ENCODE measurements at regions not wholly inside any gene's neighbourhood (a gene's known extent, or its start where the extent isn't known, plus 50 kb on each side); places are given as distances from the start of the nearest gene placed in this dataset.

DNA sequence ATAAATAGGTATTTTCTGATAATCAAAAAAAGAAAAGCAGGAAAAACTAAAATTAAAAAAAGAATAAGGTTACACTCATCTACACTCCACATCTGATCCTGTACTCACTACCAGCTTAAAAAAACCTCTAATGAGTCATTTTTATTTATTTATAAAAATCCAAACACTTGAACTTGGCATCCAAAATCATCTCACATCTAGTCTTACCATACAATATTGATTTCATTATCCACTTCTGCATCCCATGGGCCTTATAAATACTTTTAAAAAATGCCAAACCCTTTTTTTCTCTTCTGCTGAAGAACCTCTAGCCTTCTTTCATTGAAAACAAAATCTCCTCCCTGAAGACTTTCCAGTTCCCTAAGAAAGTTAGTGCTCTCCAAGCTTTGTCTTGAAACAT, 109.7 kb downstream of the TMTC3 start:
- DNase-seq = no peak

GRCh38 chr12:88253371-88253978, 111.4 kb downstream of the TMTC3 start:
- peak; percentile 43 for DNase-seq

GRCh38 chr12:88255224-88255623, 113.1 kb downstream of the TMTC3 start:
- DNase-seq = no peak

GRCh38 chr12:88255847-88256246, 113.7 kb downstream of the TMTC3 start:
- no peak for DNase-seq

- DNase-seq = peak; percentile 64
These were observed 116.3 kb downstream of the TMTC3 start for GRCh38 chr12:88258396-88258795.

GRCh38 chr12:88266806-88267360, 124.8 kb downstream of the TMTC3 start:
- peak; percentile 9 for DNase-seq

DNA sequence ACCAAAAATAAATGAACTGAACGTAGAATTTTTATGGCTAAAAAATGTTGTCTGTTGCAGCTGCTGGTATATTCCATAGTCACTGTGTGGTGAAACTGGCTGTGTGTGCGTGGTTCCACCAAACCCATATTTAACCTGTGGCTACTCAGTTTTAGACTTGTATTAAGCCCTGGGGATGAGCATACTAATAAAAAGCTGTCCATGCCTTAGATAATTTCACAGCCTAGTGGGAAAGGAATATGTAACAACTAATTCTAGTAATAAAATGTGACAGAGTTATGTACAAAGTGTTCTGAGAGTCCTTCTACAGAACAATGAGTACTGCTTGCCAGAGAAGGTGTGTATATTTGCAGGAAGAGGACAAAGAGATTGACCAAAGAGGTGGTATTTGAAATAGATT, 125.5 kb downstream of the TMTC3 start:
- no peak for DNase-seq

GRCh38 chr12:88272456-88272855, 130.3 kb downstream of the TMTC3 start:
- DNase-seq = no peak

DNA sequence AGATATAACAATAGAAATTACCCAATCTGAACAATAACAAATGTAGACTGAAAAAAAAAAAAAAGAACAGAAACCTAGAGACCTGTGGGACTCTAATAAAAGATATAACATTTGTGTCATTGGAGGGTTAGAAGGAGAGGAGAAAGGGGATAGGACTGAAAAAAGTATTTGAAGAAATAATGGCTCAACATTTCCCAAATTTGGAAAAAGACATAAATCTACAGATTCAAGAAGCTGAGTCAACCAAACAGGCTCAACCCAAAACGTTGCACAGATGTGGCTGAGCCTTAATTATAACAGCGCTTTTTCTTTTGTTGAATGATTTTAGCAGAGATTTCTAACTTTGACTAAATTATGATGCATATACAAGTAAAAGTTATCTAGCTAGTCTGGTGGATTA, 131.3 kb downstream of the TMTC3 start:
- no peak for DNase-seq

GRCh38 chr12:88273875-88274274, 131.8 kb downstream of the TMTC3 start:
- no peak for DNase-seq

GRCh38 chr12:88291498-88292131, 149.5 kb downstream of the TMTC3 start:
- DNase-seq = no peak

DNA sequence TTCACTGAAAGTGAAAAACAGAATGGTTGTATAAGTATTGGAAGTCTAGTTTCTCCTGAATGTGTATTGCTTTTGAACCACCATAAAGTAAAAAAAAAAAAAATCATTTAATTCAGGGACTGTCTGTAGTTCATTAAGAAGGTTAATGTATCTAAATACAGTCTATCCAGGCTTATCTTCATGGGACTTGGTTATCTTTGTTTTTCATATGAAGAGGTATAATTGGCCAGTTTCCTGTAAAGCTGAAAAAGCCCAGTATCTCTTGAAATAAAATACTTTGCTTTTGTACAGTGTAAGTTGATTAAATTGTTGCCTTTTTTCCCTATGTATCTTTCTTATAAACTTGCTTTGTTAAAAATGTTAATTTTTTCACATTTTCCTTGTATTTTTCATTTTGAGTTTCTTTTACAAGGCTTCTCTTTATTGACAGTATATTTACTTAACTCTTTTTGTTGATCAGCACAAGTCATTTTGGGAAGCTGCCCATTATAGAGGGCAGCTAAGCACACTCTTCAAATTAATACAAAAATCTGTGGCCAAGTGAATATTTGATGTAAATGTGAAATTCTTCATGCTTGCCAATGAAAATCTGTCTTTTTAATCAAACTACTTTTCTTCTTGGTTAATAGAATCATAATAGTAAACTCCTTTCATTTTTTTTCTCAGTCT, 156.0 kb downstream of the TMTC3 start:
- DNase-seq = no peak

DNA sequence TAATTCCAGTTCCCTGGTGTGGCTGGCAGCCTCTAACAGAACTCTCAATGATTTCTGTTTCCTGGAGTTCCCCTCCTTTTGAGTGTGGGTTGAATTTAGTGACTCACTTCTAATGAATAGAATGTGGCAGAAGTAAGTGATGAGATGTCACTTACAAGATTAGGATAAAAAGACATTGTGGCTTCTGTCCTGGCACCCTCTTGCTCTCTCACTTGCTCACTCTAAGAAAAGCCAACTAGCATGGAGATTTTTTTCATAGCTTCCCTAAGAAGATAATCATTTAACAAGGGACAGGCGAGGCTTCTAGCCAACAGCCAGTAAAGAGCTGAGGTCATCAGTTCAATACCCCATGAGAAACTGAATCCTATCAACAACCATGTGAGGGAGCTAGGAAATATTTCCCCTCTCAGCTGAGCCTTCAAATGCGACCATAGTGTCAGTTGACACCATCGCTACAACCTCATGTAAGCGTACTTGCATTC, 156.7 kb downstream of the TMTC3 start:
- DNase-seq = peak; percentile 33

- DNase-seq = no peak
These were observed 157.5 kb downstream of the TMTC3 start for GRCh38 chr12:88299567-88300101.

DNA sequence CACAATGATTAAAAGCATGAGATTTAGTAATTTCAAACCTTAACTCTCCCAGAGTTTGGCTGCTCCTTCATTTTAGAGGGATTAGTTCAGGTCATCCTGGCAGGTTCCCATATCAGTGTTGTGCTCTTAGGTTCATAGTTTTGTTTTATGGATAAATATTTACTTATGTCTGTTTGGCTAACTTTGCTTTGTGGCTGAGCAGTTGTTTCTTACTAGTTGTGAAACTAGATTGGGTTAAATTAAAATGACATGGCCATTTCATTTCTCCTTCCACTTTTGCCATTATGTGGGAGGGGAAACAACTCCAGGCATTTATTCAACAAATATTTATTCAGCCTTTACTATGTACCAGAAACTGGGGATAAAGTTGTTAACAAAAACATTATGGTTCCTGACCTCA, 158.8 kb downstream of the TMTC3 start:
- DNase-seq = no peak

DNA sequence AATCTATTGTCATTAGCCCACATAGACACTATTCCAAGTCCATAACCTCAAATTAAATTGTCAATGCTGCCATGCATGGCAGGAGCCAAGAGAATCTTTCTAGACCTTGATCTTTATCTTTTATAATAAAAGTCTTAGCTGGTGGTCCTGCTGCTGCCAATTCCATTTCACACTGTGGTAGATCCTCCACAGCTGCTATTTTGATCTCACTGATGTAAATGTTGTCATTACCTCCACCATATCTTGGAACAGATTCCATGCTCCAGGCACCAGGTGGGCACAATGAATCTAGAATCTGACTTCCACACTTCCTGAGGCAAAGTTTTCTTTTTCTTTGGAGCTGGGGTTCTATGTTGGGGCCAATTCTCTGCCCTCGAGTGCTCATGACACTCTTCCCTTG, 161.2 kb downstream of the TMTC3 start:
- DNase-seq = no peak

GRCh38 chr12:88305254-88305890, 163.3 kb downstream of the TMTC3 start:
- no peak for DNase-seq

- no peak for DNase-seq
These were observed 164.5 kb downstream of the TMTC3 start for GRCh38 chr12:88306471-88307069.

DNA sequence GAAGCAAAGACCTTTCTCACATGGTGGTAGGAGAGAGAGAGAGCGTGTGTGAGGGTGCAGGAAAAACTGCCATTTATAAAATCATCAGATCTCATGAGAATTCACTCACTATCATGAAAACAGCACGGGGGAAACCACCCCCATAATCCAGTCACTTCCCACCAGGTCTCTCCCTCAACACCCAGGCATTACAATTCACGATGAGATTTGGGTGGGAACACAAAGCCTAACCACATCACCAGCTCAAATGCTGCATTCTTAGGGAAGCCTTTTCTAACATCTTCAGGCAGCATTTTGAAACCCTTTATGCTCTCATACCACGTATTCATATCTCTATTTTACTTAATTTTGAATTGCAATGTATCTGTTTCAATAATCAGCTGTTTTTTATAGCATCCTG, 165.9 kb downstream of the TMTC3 start:
- no peak for DNase-seq

GRCh38 chr12:88308825-88309224, 166.7 kb downstream of the TMTC3 start:
- DNase-seq = no peak

- no peak for DNase-seq
These were observed 167.4 kb downstream of the TMTC3 start for GRCh38 chr12:88309546-88309945.

DNA sequence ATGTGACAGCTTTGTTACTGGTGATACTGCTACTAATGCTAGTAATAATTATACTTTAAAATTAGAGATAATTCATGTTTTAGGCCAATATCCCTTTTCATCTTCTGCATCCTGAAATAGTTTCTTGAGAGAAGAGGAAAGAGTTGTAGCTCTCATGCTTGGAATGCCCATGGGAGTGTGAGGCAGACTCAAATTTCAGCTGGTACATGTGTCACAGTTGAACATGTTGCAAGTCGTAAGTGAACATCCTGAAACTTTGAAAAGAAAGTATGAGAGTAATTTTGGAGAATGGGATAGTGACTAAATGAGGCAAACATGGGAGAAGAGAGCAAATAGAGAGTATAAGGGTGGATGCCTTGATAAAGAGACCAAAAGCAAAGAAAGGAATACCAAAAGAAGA, 168.0 kb downstream of the TMTC3 start:
- DNase-seq = no peak
